ENCODE measurements at regions not wholly inside any gene's neighbourhood (a gene's known extent, or its start where the extent isn't known, plus 50 kb on each side); places are given as distances from the start of the nearest gene placed in this dataset.
"Not testable (repeated sequence)": the region's sequence is repeated elsewhere in the genome, so short reads cannot be mapped to it uniquely, and the experiment has no call there.

- TF ChIP-seq, protein P1, sequence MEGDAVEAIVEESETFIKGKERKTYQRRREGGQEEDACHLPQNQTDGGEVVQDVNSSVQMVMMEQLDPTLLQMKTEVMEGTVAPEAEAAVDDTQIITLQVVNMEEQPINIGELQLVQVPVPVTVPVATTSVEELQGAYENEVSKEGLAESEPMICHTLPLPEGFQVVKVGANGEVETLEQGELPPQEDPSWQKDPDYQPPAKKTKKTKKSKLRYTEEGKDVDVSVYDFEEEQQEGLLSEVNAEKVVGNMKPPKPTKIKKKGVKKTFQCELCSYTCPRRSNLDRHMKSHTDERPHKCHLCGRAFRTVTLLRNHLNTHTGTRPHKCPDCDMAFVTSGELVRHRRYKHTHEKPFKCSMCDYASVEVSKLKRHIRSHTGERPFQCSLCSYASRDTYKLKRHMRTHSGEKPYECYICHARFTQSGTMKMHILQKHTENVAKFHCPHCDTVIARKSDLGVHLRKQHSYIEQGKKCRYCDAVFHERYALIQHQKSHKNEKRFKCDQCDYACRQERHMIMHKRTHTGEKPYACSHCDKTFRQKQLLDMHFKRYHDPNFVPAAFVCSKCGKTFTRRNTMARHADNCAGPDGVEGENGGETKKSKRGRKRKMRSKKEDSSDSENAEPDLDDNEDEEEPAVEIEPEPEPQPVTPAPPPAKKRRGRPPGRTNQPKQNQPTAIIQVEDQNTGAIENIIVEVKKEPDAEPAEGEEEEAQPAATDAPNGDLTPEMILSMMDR (IDR thresholded peaks at IDR 0.05; ENCODE audit: low read depth, low read length) = no peak
- no peak for DNase-seq (ENCODE audit: extremely low read depth, low read depth)
Measured at GRCh38 chr16:58863042-58863441, 128.9 kb upstream of the GOT2 start.

DNA sequence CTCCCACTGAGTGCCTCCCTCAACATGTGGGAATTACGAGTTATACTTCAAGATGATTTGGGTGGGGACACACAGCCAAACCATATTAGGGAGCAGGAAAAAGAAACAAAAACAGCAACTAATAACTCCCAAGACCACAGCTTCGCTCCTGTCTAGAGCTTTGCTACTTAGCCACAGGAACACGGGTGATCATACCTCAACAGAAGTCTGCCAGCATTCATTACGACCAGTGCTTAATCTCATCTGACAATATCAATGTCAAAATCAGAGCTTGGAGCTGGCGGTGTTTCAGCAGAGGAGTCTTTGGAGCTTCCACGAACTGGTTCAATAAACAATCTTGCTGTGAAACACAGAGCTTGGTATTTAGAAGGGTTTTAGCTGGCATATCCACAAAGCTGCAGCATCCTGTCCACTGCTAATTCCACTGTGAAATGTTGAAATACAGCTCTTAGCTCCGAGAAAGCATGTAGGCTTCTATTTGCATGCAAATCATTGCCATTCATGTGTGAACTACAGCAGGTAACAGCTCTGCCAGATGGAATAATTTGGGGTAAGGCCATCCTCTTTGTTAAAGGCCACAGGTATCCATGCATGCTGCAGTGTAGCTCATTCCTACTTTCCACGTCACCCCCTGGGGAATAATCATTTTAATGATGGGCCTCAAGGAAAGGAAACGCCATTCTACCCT is 128.4 kb upstream of the GOT2 start:
- DNase-seq (ENCODE audit: extremely low read depth, low read depth) = no peak
- TF ChIP-seq, protein P1 (IDR thresholded peaks at IDR 0.05; ENCODE audit: low read depth, low read length) = no peak

- no peak for DNase-seq (ENCODE audit: extremely low read depth, low read depth)
- TF ChIP-seq, protein P1 (IDR thresholded peaks at IDR 0.05; ENCODE audit: low read depth, low read length) = no peak
Measured at GRCh38 chr16:58859958-58860669, 126.0 kb upstream of the GOT2 start.

- not testable (repeated sequence) for DNase-seq (ENCODE audit: extremely low read depth, low read depth)
Measured at GRCh38 chr16:58858577-58858976, 124.5 kb upstream of the GOT2 start.

- TF ChIP-seq, protein P1 (IDR thresholded peaks at IDR 0.05; ENCODE audit: low read depth, low read length) = no peak
- DNase-seq (ENCODE audit: extremely low read depth, low read depth) = no peak
Measured at GRCh38 chr16:58855291-58855863, 121.3 kb upstream of the GOT2 start.

DNA sequence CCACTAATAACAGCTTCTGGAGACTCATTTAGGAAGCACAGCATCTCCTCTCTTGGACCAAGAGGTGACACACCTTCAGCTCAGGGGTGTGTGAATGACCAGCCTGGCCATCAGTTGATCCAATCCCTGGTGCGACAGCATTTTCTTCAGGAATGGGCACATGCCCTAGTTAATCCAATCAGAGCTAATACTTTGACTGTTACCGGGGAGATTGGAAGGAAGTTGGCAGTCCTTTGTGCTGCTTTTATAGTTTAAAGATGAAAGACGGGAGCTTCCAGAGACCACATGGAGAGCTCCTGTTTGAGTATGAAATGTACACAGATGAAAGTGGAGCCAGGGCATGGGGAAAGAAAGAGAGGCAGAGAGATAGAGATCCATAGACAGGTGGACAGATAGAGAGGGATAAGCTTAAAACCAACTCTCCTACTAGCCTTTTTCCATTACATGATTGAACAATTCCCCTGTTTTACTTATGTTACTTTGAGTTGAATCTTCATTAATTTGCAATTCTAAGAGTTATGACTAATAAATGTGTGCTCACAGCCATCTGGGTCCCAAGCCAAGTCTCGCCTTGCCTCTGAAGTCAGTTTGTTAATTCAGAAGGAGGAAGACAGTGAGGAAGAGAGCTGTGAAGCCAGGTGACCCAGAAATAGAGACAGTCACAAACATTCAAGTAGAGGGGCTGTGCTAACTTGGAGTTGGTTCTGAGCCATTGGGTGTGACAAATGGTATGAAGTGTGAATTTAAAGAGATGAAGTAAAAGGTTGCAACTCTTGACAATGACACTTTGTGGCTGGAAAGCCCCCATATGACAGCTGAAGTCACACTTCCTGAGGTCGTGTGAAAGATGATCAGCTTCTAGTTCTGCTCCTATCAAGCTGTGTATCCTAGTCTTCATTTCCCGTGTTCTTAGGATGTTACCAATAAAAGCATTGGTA is 120.0 kb upstream of the GOT2 start:
- no peak for DNase-seq (ENCODE audit: extremely low read depth, low read depth)
- TF ChIP-seq, protein P1 (IDR thresholded peaks at IDR 0.05; ENCODE audit: low read depth, low read length) = no peak

- DNase-seq (ENCODE audit: extremely low read depth, low read depth) = no peak
- TF ChIP-seq, protein P1 (IDR thresholded peaks at IDR 0.05; ENCODE audit: low read depth, low read length) = no peak
Measured at GRCh38 chr16:58850678-58851020, 116.5 kb upstream of the GOT2 start.
